Panc1 (cell line): ENCODE measurements at regions not wholly inside any gene's neighbourhood (a gene's known extent, or its start where the extent isn't known, plus 50 kb on each side); places are given as distances from the start of the nearest gene placed in this dataset.

Source experiments
- ATAC-seq: fragments of 200-7000 bp; cut with Tn5 transposase; 2 replicates; pipeline ENCODE4 v1.9.1; 2020; ENCODE audit warnings: mild to moderate bottlenecking, moderate library complexity
- BruUV-seq: library from RNA; stranded (reverse); fragments of 400-500 nt; replicated peaks from 2 replicates; lab custom pipeline; 2021; lab: Mats Ljungman, UMichigan
- CTCF ChIA-PET: fragments of 300-600 bp; sonication (Branson Sonifier 250); formaldehyde crosslinking; loops from one replicate; lab custom pipeline; 2022; ENCODE audit warnings: antibody characterized with exemption; lab: Charles Lee
- POLR2A ChIA-PET: fragments of 300-600 bp; sonication (Branson Sonifier 250); formaldehyde crosslinking; loops from one replicate; lab custom pipeline; 2022; ENCODE audit warnings: antibody characterized with exemption; lab: Charles Lee
- DNase-seq: peaks from one replicate; pipeline ENCODE4 v3.0.0-alpha.2; 2010; ENCODE audit warnings: low read depth, low spot score
- H3K27ac ChIP-seq: 2 replicates; pipeline ENCODE4 v1.5.1; 2011; ENCODE audit warnings: mild to moderate bottlenecking, low read length, inconsistent platforms
- H3K27me3 ChIP-seq: fragments of 200-500 bp; sonication (Bioruptor generic); 2 replicates; pipeline ENCODE4 v1.6.0; 2014; ENCODE audit warnings: low read length, inconsistent platforms; ENCODE audit not compliant: control insufficient read depth, insufficient read depth
- H3K36me3 ChIP-seq: fragments of 200-500 bp; sonication (Bioruptor generic); 2 replicates; pipeline ENCODE4 v1.5.1; 2014; ENCODE audit warnings: inconsistent platforms, mild to moderate bottlenecking, low read length, moderate library complexity; ENCODE audit not compliant: control insufficient read depth, insufficient read depth
- H3K4me1 ChIP-seq: 2 replicates; pipeline ENCODE4 v1.5.1; 2011; ENCODE audit warnings: inconsistent platforms, mild to moderate bottlenecking, low read length, moderate library complexity; ENCODE audit not compliant: control insufficient read depth, insufficient read depth
- H3K4me3 ChIP-seq, 2 experiments: 2 replicates each; pipeline ENCODE4 v1.5.1; 2011 to 2012; ENCODE audit warnings: low read depth in 2 of 2, low read length in 2 of 2, mild to moderate bottlenecking in 2 of 2, inconsistent platforms in 1 of 2, moderate library complexity in 1 of 2
- H3K9me3 ChIP-seq: fragments of 200-500 bp; sonication (Bioruptor generic); 2 replicates; pipeline ENCODE4 v1.5.1; 2014; ENCODE audit warnings: low read depth, mild to moderate bottlenecking, inconsistent platforms, low read length, moderate library complexity; ENCODE audit not compliant: control insufficient read depth, insufficient read depth
- CTCF ChIP-seq: fragments of 450-650 bp; IDR thresholded peaks from 2 replicates; pipeline ENCODE4 v1.5.1; 2017; ENCODE audit warnings: mild to moderate bottlenecking
- POLR2AphosphoS5 ChIP-seq: IDR thresholded peaks from 2 replicates; pipeline ENCODE4 v1.6.1; 2012; ENCODE audit warnings: mild to moderate bottlenecking, low read depth, low read length, moderate library complexity
- REST ChIP-seq, 2 experiments: IDR thresholded peaks; 2 replicates each; pipeline ENCODE4 v1.6.1; 2011 to 2012; ENCODE audit warnings: low read depth in 2 of 2, control low read depth in 1 of 2, low read length in 1 of 2, mild to moderate bottlenecking in 1 of 2, moderate library complexity in 1 of 2; ENCODE audit not compliant: insufficient read depth in 1 of 2
- SIN3A ChIP-seq: IDR thresholded peaks from 2 replicates; pipeline ENCODE4 v1.6.1; 2012; ENCODE audit warnings: low read depth, mild to moderate bottlenecking, low read length, moderate library complexity, borderline replicate concordance; ENCODE audit not compliant: insufficient read depth
- TCF7L2 ChIP-seq: IDR thresholded peaks from 2 replicates; pipeline ENCODE4 v1.6.1; 2011; ENCODE audit warnings: mild to moderate bottlenecking, low read depth, low read length, inconsistent platforms
- in situ Hi-C: cut with HindIII; loops from 2 replicates; pipeline ENCODE4 v1.10.0; 2016; ENCODE audit warnings: low sequenced_read_pairs, low pct_unique_long_range_greater_than_20kb
- intact Hi-C: fragments of 100-400 bp; cut with micrococcal nuclease; formaldehyde crosslinking; loops from one replicate; pipeline ENCODE4 v1.10.0; 2022; ENCODE audit not compliant: unreplicated experiment

- in situ Hi-C loops, result no loop called here
- ChIA-PET CTCF (no interaction called here), POLR2A (no interaction called here)
- no peaks in the 10 kb centered on the region for H3K36me3 ChIP-seq
- no peak overlapping the region for H3K27ac ChIP-seq
- H3K9me3 ChIP-seq, result no peaks in the 10 kb centered on the region
- H3K4me1 ChIP-seq, result no peaks in the 10 kb centered on the region
- no peak overlapping the region for H3K4me3 ChIP-seq
- DNase-seq, result no peak
- no peaks in the 10 kb centered on the region for H3K27me3 ChIP-seq
- intact Hi-C loops, result no loop called here
- ATAC-seq, result no peak
- TF ChIP-seq SIN3A, result no peak
- TF ChIP-seq POLR2AphosphoS5, result no peak
- TF ChIP-seq TCF7L2, result no peak
- no peak for TF ChIP-seq CTCF
- no peak for TF ChIP-seq REST (IDR thresholded peaks at IDR 0.05; ENCODE audit: insufficient read depth in 1 of 2, low read depth in 2 of 2, low read length in 1 of 2)
- BruUV-seq, result no TSS peak
Measured at GRCh38 chr4:22235698-22236097, 280.2 kb downstream of the ADGRA3 start.

- CTCF ChIA-PET, result no interaction called here
- Histone ChIP-seq H3K27ac (no peak overlapping the region), H3K4me3 (no peak overlapping the region), H3K36me3 (no peaks in the 10 kb centered on the region), H3K27me3 (no peaks in the 10 kb centered on the region), H3K4me1 (no peaks in the 10 kb centered on the region), H3K9me3 (no peaks in the 10 kb centered on the region)
- BruUV-seq, result no TSS peak
- DNase-seq (no peak), ATAC-seq (no peak)
- intact Hi-C loops (no loop called here), in situ Hi-C loops (no loop called here)
- POLR2A ChIA-PET, result no interaction called here
- TF ChIP-seq SIN3A (no peak), CTCF (no peak), POLR2AphosphoS5 (no peak), REST (IDR thresholded peaks at IDR 0.05; ENCODE audit: insufficient read depth in 1 of 2, low read depth in 2 of 2, low read length in 1 of 2) (no peak), TCF7L2 (no peak)
Measured at GRCh38 chr4:22233230-22233629, 282.6 kb downstream of the ADGRA3 start.
